ENCODE measurements at regions not wholly inside any gene's neighbourhood (a gene's known extent, or its start where the extent isn't known, plus 50 kb on each side); places are given as distances from the start of the nearest gene placed in this dataset.
"Not testable (repeated sequence)": the region's sequence is repeated elsewhere in the genome, so short reads cannot be mapped to it uniquely, and the experiment has no call there.

GRCh38 chr9:61330342-61331092 lies 140.7 kb downstream of the SPATA31A7 start:
- not testable (repeated sequence) for H3K27me3 Mint-ChIP-seq; H3K4me3 Mint-ChIP-seq; H3K27ac Mint-ChIP-seq; ATAC-seq; H3K36me3 Mint-ChIP-seq (ENCODE audit: low read depth); H3K4me1 Mint-ChIP-seq; H3K9me3 Mint-ChIP-seq
- DNase-seq, result peak; percentile 1

GRCh38 chr9:61356936-61357335 lies 167.1 kb downstream of the SPATA31A7 start:
- H3K36me3 Mint-ChIP-seq (ENCODE audit: low read depth); DNase-seq; H3K4me1 Mint-ChIP-seq; ATAC-seq; H3K4me3 Mint-ChIP-seq; H3K27me3 Mint-ChIP-seq; H3K27ac Mint-ChIP-seq; H3K9me3 Mint-ChIP-seq: not testable (repeated sequence)

GRCh38 chr9:61374390-61374789 lies 184.6 kb downstream of the SPATA31A7 start:
- H3K4me3 Mint-ChIP-seq; H3K4me1 Mint-ChIP-seq; H3K9me3 Mint-ChIP-seq; H3K36me3 Mint-ChIP-seq (ENCODE audit: low read depth); H3K27me3 Mint-ChIP-seq; DNase-seq; ATAC-seq; H3K27ac Mint-ChIP-seq: not testable (repeated sequence)

- H3K4me1 Mint-ChIP-seq; DNase-seq; H3K4me3 Mint-ChIP-seq; H3K27ac Mint-ChIP-seq; ATAC-seq; H3K9me3 Mint-ChIP-seq; H3K36me3 Mint-ChIP-seq (ENCODE audit: low read depth); H3K27me3 Mint-ChIP-seq: not testable (repeated sequence)
Observed at GRCh38 chr9:61376159-61376558, 186.3 kb downstream of the SPATA31A7 start.

GRCh38 chr9:61386035-61386815 lies 196.4 kb downstream of the SPATA31A7 start:
- not testable (repeated sequence) for H3K27me3 Mint-ChIP-seq; DNase-seq; H3K36me3 Mint-ChIP-seq (ENCODE audit: low read depth); H3K27ac Mint-ChIP-seq; H3K4me1 Mint-ChIP-seq; H3K9me3 Mint-ChIP-seq; ATAC-seq; H3K4me3 Mint-ChIP-seq

- ATAC-seq; H3K9me3 Mint-ChIP-seq; H3K36me3 Mint-ChIP-seq (ENCODE audit: low read depth); H3K4me3 Mint-ChIP-seq; H3K4me1 Mint-ChIP-seq; H3K27me3 Mint-ChIP-seq; H3K27ac Mint-ChIP-seq; DNase-seq: not testable (repeated sequence)
Observed at GRCh38 chr9:61386816-61387102, 196.9 kb downstream of the SPATA31A7 start.

GRCh38 chr9:61402692-61403091 lies 212.9 kb downstream of the SPATA31A7 start:
- H3K4me1 Mint-ChIP-seq; DNase-seq; H3K4me3 Mint-ChIP-seq; H3K27ac Mint-ChIP-seq; H3K36me3 Mint-ChIP-seq (ENCODE audit: low read depth); H3K9me3 Mint-ChIP-seq; ATAC-seq; H3K27me3 Mint-ChIP-seq: not testable (repeated sequence)

GRCh38 chr9:61411933-61412605 lies 222.2 kb downstream of the SPATA31A7 start:
- ATAC-seq; H3K4me1 Mint-ChIP-seq; H3K27me3 Mint-ChIP-seq; H3K9me3 Mint-ChIP-seq; H3K4me3 Mint-ChIP-seq; H3K36me3 Mint-ChIP-seq (ENCODE audit: low read depth); H3K27ac Mint-ChIP-seq; DNase-seq: not testable (repeated sequence)

- H3K4me1 Mint-ChIP-seq; H3K27me3 Mint-ChIP-seq; ATAC-seq; H3K36me3 Mint-ChIP-seq (ENCODE audit: low read depth); H3K4me3 Mint-ChIP-seq; H3K27ac Mint-ChIP-seq; DNase-seq; H3K9me3 Mint-ChIP-seq: not testable (repeated sequence)
Observed at GRCh38 chr9:61412738-61413137, 222.9 kb downstream of the SPATA31A7 start.

- not testable (repeated sequence) for H3K4me3 Mint-ChIP-seq; H3K4me1 Mint-ChIP-seq; H3K27ac Mint-ChIP-seq; H3K27me3 Mint-ChIP-seq; ATAC-seq; H3K36me3 Mint-ChIP-seq (ENCODE audit: low read depth); H3K9me3 Mint-ChIP-seq; DNase-seq
Observed at GRCh38 chr9:61418174-61418573, 228.3 kb downstream of the SPATA31A7 start.

GRCh38 chr9:61420267-61420958 lies 230.6 kb downstream of the SPATA31A7 start:
- not testable (repeated sequence) for ATAC-seq; H3K36me3 Mint-ChIP-seq (ENCODE audit: low read depth); H3K4me3 Mint-ChIP-seq

GRCh38 chr9:61447189-61447588 lies 257.4 kb downstream of the SPATA31A7 start:
- DNase-seq, H3K27me3 Mint-ChIP-seq: not testable (repeated sequence)

More at GRCh38 chr9:61420267-61420958, 230.6 kb downstream of the SPATA31A7 start:
- H3K27ac Mint-ChIP-seq, DNase-seq, H3K4me1 Mint-ChIP-seq, H3K27me3 Mint-ChIP-seq, H3K9me3 Mint-ChIP-seq: not testable (repeated sequence)

GRCh38 chr9:61460860-61461259 lies 271.0 kb downstream of the SPATA31A7 start:
- not testable (repeated sequence) for H3K36me3 Mint-ChIP-seq (ENCODE audit: low read depth); H3K27ac Mint-ChIP-seq; DNase-seq; H3K9me3 Mint-ChIP-seq; H3K27me3 Mint-ChIP-seq; ATAC-seq; H3K4me3 Mint-ChIP-seq; H3K4me1 Mint-ChIP-seq

More at GRCh38 chr9:61447189-61447588, 257.4 kb downstream of the SPATA31A7 start:
- H3K9me3 Mint-ChIP-seq; H3K4me1 Mint-ChIP-seq; H3K4me3 Mint-ChIP-seq; H3K36me3 Mint-ChIP-seq (ENCODE audit: low read depth); H3K27ac Mint-ChIP-seq; ATAC-seq: not testable (repeated sequence)
